GM18498 (cell line): ENCODE measurements at regions not wholly inside any gene's neighbourhood (a gene's known extent, or its start where the extent isn't known, plus 50 kb on each side); places are given as distances from the start of the nearest gene placed in this dataset.

Source experiments
- ATAC-seq: cut with Tn5 transposase; IDR thresholded peaks from one replicate; pipeline ENCODE4 v1.9.1; 2021; ENCODE audit warnings: mild to moderate bottlenecking, moderate library complexity; ENCODE audit not compliant: unreplicated experiment

DNA sequence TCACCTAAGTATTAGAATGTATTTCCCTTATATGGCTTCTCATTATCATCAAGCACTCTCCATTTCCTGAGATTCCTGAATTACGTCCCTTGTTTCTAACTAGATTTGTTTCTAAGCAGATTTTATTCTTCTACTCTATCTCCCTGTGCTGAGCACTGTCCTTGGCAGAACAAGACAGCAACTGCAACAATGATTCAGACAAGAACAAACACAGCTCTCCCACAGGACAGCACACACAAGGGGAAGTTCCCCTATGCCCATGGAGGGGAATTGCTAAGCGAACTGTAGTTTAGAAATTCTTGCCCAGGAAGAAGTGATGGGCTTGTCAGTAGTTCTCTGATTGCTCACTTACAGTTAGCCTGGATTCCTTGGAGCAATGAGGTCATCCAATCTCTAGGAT is 759.9 kb downstream of the DTWD2 start:
- ATAC-seq = no peak

DNA sequence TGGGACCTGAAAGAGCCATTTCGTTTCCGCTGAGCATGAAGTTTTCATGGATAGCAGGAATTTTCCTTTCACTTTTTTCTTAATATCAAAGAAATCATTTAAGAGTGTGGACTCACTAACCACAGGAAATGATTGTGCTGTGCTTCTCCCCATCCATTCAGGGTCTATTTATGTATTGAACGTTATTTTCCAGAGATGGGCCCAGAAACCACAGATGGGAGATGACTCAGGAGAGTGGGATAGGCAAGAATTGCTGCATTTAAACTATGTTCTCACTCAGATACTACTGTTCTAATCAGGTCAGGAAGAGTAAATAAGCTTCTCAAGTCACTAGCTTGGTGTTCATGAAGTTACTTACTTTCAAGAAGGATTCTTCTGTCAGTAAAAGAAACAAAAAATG is 763.8 kb downstream of the DTWD2 start:
- ATAC-seq = no peak

DNA sequence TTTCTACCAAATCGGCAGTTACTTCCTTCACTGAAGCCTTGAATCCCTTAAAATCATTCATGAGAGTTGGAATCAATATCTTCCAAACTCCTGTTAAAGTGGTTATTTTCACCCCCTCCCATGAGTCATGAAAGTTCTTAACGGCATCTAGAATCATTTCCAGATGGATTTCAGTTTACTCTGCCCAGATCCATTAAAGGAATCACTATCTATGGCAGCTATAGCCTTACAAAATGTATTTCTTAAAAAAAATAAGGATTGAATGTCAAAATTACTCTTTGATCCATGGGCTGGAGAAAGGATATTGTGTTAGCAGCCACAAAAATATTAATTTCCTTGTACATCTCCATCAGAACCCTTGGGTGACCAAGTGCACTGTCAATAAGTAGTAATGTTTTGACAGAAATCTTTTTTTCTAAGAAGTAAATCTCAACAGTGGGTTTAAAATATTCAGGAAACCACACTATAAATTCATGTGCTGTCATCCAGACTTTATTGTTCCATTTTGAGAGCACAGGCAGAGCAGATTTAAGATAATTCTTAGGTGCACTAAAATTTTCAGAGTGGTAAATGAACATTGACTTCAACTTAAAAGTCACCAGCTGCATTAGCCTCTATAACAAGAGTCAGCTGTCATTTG is 767.7 kb downstream of the DTWD2 start:
- no peak for ATAC-seq

DNA sequence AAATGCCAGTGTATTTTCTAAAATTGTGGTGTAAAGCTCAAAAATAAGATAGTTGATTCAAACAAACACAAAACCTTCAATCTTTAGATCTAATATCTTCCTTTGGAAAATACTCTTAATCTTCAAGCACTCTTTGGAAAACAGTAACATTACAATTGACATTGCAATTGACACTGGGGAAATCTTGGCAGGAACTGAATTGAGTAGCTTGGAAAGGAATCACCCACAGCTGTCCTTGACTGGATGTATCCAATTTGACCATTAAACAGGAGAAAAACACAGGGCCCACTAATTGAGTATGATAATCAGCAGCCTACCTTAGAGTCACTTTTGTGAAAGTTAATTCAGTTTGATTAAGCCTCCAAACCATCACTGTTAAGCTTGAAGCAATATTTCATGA is 776.7 kb downstream of the DTWD2 start:
- no peak for ATAC-seq

DNA sequence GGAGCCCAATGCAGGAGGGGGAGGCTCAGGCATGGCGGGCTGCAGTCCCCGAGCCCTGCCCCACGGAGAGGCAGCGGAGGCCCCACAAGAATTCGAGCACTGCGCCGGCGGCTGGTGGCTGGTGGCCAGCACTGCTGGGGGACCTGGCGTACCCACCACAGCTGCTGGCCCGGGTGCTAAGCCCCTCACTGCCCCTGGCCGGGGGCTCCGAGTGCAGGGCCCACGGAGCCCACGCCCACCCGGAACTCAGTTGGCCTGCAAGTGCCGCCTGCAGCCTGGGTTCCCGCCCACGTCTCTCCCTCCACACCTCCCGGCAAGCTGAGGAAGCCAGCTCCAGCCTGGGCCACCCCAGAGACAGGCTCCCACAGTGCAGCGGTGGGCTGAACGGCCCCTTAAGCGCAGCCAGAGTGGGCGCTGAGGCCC is 780.3 kb downstream of the DTWD2 start:
- no peak for ATAC-seq

DNA sequence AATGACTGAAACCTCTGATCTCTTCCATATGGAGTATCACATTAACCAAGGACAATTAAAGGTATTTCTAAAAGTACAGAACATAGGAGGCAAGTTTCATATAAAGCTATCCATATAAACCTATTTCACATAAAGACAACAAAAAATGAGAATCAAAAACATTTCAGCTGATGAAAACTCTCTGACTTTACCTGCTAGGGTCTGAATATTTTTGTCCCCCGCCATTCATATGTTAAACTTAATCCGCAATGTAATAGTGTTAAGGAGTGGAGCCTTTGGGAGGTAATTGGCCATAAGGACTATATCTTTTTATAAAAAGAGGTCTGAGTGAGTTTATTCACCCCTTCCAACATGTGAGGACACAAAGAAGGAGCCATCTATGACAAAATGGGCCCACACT is 788.5 kb downstream of the DTWD2 start:
- no peak for ATAC-seq

DNA sequence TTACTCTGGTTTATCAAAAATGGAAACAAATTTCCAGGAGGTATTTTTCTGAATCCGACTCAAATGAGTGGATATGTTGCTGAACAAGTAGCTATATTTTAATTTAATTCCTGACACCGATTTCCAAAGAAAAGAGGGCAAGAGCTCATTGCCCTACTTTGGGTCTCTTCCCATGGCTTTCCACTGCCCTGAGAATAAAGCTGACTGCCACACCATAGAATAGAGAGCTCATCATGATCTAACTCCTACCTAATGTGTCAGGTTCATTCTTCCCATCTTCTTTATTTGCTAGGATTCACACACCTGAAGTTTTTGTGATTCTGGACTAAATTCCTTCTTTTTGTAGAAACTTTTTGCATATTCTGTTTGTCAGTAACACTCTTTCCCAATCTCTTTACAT is 792.1 kb downstream of the DTWD2 start:
- ATAC-seq = no peak

DNA sequence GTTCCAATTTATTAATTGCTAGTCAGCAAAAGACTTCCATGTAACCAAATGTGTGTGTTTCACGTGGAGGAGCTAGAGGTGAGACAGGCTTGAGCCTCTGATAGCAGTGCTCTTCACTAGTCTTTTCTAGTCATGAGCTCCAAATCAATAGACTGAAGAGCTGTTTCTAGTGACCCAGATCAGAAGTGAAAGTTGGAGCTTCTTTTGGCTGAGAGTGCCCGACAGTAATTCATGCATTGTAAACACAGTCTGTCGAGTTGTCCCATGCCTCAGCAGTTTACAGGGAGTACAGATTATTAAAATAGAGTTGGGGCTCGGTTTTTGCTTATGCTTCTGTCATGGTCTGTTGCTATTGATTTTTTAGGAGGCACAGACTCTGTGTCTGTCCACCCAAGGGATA is 793.1 kb downstream of the DTWD2 start:
- no peak for ATAC-seq

DNA sequence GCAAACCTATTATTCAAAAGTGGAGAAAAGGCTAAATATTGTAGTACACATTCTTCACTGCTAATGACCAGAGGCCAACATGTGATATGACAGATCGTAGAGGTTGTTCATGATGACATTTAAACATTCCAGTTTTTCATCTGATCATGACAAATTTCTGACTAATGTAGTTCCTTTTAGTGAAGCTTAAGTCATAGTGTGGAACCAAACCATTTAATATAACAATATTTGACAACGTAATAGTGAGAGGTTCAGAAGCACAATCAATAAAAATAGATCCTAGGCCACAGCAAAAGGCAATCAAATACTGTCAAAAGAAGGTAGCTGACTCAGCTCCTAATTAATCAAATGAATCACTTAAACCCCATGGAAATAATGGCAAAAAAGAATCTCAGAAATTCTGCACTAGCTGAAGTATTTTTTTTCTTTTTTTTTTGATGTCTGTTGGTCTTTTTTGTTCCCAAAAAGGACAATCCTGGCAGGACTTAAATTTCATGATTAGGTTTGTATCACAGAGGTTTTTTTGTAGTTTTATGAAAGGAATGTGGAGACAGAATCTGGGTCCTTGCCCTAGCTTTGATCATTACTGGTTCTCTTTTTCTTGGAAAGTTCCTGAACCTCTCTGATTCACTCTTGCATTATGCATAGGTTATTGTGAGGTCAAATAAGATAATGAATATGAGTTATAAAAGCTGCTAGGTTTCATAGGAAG is 795.0 kb downstream of the DTWD2 start:
- ATAC-seq = no peak

DNA sequence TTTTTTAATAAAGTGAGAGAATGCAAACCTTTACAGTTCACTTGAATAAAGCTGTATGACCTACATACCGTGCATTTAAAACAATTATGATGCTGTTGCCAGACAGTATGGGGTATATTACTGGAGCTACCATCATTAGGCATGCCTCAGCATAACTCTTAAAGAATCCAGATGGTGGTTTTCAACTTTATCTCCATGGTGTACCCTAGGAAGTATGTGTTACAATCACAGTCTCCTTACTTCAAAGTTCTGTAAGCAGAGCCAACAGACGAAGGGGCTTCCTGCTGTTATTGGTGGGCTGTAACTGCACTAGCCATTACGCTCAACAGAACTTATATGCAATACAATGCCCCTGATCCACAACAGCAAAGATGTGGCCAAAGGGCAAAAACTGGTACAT is 803.3 kb downstream of the DTWD2 start:
- no peak for ATAC-seq

DNA sequence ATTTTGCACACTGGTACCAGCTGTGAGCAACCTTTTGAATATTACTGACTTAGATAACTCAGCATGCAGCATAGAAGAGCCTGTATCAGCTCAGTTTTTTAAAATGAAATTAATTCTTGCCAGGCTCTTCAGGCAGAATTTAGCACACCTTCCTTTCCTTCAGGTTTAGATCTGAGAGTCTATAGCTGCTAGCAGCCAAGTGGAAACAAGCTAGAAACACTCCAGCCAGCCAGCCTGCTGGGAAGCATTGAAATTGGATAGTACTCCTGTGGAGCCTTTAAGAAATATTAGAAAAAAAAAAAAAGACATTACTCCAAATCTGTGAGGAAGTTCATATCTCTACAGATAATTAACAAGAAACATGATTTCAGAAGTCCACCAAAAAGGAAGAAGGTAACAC is 812.2 kb downstream of the DTWD2 start:
- ATAC-seq = no peak

DNA sequence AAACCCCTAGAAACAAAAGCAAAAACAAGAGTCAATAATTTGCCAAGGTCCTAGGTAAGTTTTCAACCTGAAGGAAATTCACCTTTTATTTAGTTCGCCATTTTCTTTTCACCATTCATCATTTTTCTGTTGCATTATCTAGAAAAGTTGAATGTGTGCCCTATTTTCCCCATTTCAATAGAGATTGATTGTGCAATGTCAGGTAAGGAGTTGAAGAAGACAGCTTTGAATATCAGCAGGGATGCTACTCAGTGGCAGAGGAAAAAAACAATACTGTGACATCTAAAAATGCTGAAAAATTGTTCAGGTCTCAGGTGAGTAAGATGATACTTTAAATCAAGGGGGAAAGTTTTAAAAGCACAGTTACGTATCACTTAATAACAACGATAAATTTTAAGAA is 813.7 kb downstream of the DTWD2 start:
- ATAC-seq = no peak

DNA sequence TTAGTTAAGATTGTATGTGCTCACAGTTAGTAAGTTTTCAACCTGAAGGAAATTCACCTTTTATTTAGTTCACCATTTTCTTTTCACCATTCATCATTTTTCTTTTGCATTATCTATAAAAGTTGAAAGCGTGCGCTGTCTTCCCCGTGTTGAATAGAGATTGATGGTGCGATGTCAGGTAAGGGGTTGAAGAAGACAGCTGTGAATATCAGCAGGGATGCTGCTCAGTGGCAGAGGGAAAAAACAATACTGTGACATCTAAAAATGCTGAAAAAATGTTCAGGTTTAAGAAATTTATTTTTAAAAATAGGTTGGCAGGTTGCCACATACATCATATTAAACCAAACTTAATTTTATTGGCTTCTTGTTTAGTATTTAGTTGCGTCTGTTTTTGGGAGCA is 815.0 kb downstream of the DTWD2 start:
- no peak for ATAC-seq

DNA sequence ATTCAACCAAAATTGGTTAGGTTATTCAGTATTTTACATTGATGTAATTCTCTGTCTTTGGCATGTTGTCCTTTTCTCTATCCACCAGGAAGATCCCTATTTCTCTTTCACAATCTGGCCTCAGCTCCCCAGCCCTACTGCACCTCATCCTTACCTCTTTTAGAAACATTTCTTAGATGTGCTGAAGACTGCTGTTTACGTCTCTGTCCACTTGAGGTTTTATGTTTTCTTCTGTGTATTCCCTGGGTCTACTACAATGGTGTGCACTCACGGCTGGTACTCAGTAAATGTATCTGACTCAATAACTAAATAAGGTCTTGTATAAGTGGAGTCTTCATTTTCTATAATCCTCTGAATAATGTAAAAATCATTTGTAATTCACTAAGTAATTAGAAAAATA is 822.7 kb downstream of the DTWD2 start:
- no peak for ATAC-seq

DNA sequence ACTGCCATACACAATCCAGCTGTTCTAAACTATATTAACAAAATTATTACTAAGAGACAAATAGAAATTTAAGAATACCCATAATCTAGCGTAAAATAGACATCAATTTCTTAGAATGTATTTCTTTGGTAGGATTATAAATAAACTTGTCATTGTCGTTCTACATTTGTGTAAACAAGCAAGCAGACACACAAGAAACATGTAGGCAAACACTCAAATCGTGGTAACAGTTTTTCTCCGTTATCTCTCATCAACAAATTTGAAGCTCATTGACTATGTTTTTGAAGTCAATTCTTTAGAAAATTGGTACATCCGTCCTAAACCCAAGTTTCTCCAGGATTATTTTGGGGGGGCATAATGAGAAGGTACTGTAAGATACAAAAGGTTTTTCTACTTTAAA is 832.2 kb downstream of the DTWD2 start:
- no peak for ATAC-seq

DNA sequence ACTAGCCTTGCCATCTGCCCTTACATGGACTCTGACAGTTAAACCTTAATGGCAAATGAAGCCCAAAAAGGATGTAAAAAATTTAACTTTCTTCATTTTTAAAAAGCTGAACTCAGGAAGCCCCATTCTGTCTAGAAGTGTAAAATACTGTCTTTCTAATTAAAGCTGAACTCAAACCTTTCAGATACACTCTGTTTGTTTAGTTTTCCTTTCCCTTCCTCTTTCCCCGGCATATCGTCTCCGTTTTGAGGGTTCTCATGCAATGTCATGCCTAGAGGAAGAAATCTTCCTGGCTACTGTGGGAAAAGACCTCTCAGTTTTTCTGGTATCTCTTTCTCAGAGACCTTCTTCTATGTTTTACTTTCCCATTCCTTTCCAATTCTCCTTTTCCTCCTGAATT is 841.5 kb downstream of the DTWD2 start:
- ATAC-seq = peak; percentile 61

DNA sequence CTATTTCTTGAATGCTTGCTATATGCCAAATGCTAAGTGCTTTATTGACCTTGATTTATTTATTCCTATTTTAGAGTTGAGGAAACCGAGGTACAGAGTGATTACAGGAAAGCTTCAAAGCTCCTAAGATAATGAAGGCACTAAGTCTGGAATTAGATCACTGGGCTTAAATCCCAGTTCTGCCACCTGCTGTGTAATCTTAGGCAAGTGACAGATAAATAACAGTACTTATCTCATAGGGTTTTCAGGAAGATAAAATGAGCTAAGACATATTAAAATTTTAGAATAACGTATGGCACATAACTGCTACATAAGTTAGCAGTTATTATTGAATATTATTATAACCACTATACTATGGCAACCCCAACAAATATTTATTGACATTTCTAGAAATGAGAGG is 843.8 kb downstream of the DTWD2 start:
- ATAC-seq = no peak

DNA sequence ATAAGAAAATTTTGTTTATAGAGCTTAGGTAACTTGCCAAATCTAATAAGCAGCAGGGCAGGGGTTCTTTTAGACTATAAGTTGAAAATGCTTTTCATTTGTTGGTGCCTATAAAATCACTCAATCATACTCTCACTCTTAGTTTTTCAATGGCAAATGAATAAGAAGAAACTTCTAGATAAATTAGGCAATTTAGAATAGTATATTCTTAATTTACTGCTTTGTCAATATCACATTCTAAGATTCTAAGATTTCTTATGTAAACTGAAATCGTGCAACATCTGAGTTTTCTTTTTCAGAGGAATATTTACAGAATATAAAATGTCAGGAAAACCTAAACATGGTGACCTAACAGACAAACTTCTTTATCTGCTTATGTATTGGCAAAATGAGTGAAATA is 849.0 kb downstream of the DTWD2 start:
- ATAC-seq = no peak

DNA sequence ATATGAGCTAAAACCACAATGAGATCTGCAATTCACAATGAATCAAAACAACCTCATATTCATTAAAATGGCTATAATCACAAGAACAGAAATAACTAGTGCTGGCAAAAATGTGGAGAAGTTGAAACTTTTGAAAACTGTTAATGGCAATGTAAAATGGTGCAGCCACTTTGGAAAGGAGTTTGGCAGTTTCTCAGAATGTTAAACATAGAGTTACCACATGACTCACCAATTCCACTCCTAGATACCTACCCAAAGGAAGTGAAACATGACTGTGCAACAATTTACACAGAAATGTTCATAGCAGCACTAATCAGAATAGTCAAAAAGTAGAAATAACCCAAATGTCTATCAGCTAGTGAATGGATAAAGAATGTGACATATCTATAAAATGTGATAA is 862.2 kb downstream of the DTWD2 start:
- ATAC-seq = peak; percentile 47

DNA sequence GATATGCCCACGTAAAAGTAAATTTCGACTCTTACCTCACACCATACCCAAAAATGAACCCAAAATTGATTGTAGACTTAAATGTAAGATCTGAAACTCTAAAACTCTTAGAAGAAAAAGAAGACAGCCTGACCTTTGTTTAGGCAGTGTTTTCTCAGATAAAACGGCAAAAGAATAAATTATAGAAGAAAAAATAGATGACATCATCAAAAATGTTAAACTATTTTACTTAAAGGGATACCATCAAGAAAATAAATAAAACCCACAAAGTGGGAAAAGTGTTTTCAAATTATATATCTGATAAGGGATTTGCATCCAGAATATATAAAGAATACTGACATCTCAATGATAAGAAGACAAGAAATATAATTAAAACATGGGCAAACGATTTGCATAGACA is 862.7 kb downstream of the DTWD2 start:
- no peak for ATAC-seq

DNA sequence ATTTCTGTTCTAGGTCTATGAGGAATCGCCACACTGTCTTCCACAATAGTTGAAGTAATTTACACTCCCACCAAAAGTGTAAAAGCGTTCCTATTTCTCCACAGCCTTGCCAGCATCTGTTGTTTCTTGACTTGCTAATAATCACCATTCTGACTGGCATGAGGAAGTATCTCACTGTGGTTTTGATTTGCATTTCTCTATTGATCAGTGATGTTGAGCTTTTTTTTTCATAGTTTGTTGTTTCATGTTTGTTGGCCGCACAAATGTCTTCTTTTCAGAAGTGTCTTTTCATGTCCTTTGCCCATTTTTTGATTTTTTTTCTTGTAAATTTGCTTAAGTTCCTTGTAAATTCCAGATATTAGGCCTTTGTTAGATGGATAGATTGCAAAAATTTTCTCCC is 867.1 kb downstream of the DTWD2 start:
- ATAC-seq = no peak

DNA sequence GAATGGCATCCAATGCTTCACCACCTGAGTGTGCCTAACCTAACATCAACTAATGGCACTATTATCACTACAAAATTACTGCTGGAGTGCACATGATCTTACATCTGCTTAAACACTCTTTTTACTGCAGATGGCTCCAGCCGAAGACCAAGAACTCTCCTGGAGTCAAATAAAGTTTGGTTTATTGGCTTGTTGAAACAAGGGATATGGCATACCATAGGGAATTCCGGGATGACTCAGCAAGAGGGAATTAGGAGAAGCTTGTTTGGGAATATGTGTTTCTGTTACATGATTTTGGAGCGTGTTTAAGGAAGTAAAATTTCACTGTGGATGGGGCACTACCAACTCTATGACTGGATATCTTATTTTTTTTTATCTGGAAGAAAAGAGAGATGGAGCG is 872.6 kb downstream of the DTWD2 start:
- no peak for ATAC-seq

DNA sequence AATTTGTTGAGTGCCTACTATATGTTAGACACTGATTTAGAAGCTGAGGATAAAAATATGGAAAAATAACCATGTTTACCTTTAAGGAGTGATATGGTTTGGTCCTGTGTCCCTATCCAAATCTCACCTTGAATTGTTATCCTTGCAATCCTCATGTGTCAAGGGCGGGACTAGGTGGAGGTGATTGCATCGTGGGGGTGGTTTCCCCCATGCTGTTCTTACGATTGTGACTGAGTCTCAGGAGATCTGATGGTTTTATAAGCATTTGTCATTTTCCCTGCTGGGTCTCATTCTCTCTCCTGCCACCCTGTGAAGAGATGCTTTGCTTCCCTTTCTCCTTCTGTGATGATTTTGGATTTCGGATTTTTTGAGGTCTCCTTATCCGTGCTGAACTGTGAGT is 876.4 kb downstream of the DTWD2 start:
- ATAC-seq = no peak
